Endodermal cell (in vitro differentiated cells): ENCODE measurements at regions not wholly inside any gene's neighbourhood (a gene's known extent, or its start where the extent isn't known, plus 50 kb on each side); places are given as distances from the start of the nearest gene placed in this dataset.

Experiments
- DNase-seq: peaks from one replicate; pipeline ENCODE4 v3.0.0-alpha.2; 2017
- H3K27ac ChIP-seq: 2 replicates; pipeline ENCODE4 v1.5.1; 2013; ENCODE audit warnings: mild to moderate bottlenecking, low read depth, low read length, moderate library complexity
- H3K27me3 ChIP-seq: 2 replicates; pipeline ENCODE4 v1.6.1; 2013; ENCODE audit warnings: mild to moderate bottlenecking, low read length, moderate library complexity; ENCODE audit not compliant: insufficient read depth, control insufficient read depth, poor library complexity, severe bottlenecking
- H3K36me3 ChIP-seq: 2 replicates; pipeline ENCODE4 v1.7.0; 2013; ENCODE audit warnings: mild to moderate bottlenecking, low read length, moderate library complexity; ENCODE audit not compliant: control insufficient read depth, insufficient read depth
- H3K4me1 ChIP-seq: one replicate; pipeline ENCODE4 v1.7.0; 2013; ENCODE audit warnings: low read length; ENCODE audit not compliant: control insufficient read depth, insufficient read depth
- H3K4me3 ChIP-seq: 2 replicates; pipeline ENCODE4 v1.5.1; 2013; ENCODE audit warnings: mild to moderate bottlenecking, low read length, moderate library complexity
- H3K9ac ChIP-seq: 2 replicates; pipeline ENCODE4 v1.6.1; 2013; ENCODE audit warnings: mild to moderate bottlenecking, low read length, moderate library complexity; ENCODE audit not compliant: poor library complexity, severe bottlenecking; ENCODE audit errors: extremely low read depth
- H3K9me3 ChIP-seq: 2 replicates; pipeline ENCODE4 v1.6.1; 2013; ENCODE audit warnings: mild to moderate bottlenecking, low read length, moderate library complexity; ENCODE audit not compliant: control insufficient read depth
- H3K27ac Mint-ChIP-seq: 2 replicates; pipeline ENCODE4 v1.8.0; 2020; ENCODE audit warnings: mixed read lengths
- H3K27me3 Mint-ChIP-seq: 2 replicates; pipeline ENCODE4 v1.8.0; 2021; ENCODE audit warnings: mild to moderate bottlenecking, mixed read lengths; ENCODE audit not compliant: insufficient read depth
- H3K36me3 Mint-ChIP-seq: 2 replicates; pipeline ENCODE4 v1.8.0; 2020; ENCODE audit warnings: low read depth, mixed read lengths
- H3K4me1 Mint-ChIP-seq: 2 replicates; pipeline ENCODE4 v1.8.0; 2020; ENCODE audit warnings: mixed read lengths
- H3K4me3 Mint-ChIP-seq: 2 replicates; pipeline ENCODE4 v1.8.0; 2020; ENCODE audit warnings: mild to moderate bottlenecking, moderate library complexity, mixed read lengths
- H3K9me3 Mint-ChIP-seq: 2 replicates; pipeline ENCODE4 v1.8.0; 2020; ENCODE audit warnings: mild to moderate bottlenecking, mixed read lengths
- WGBS, 2 experiments: methylation state at CpG; one replicate each; pipeline versions ENCODE4 v1.1.5 to v1.1.7; 2013; ENCODE audit warnings: missing lambda C conversion rate in 2 of 2, mixed read lengths in 1 of 2; ENCODE audit not compliant: insufficient coverage in 1 of 2, insufficient read length in 1 of 2; 5-methylcytosine and 5-hydroxymethylcytosine counted together
- TF ChIP-seq, protein P1 (sequence below): fragments of 200-600 bp; sonication (generic); conservative IDR thresholded peaks from 2 replicates; pipeline ENCODE4 v1.5.0; 2021; ENCODE audit warnings: antibody characterized with exemption, mild to moderate bottlenecking

DNA sequence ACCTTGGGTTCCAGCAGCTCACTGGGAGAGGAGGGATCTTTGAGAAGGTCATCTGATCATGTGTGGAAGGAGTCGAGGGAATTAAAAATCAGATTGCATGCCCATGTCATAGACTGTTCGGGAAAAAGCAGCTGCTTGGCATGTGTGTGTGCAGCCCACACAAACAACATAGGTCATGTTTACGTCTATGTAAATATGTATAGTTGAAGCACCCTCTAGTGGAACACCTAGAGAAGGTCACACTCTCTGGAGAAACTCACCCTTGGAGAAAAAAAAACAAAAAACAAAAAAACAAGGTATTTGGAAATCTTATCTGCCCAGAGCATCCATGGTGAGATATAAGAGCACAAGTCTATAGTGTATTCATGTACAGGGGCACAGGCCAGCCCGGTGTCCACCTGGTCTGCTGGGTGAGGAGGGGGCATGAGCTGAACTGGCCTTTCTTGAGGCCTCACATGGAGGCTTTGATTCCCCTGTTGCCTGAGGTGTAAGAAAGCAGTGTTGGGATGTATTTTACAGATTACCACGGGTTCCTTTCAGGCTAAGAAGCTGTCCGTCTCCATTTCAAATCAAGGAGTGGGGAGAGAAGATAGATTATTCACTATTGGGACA is 98.0 kb downstream of the NPY start:
- DNase-seq: no peak
- peaks cover 11% of the 10 kb centered on the region for H3K9me3 ChIP-seq
- H3K27me3 ChIP-seq: no peaks in the 10 kb centered on the region
- H3K27ac ChIP-seq: no peak overlapping the region
- Mint-ChIP-seq H3K27ac (peak overlapping the region; percentile 3), H3K27me3 (peaks cover 1% of the 10 kb centered on the region), H3K9me3 (peaks cover 12% of the 10 kb centered on the region), H3K36me3 (no peaks in the 10 kb centered on the region), H3K4me3 (no peak overlapping the region), H3K4me1 (peaks cover 10% of the 10 kb centered on the region)
- H3K4me1 ChIP-seq: no peaks in the 10 kb centered on the region
- H3K4me3 ChIP-seq: no peak overlapping the region
- 74 to 100% methylated on average over 1 to 6 of the region's 6 CpGs for WGBS, 2 experiments
- no peak overlapping the region for H3K9ac ChIP-seq
- TF ChIP-seq, protein P1, sequence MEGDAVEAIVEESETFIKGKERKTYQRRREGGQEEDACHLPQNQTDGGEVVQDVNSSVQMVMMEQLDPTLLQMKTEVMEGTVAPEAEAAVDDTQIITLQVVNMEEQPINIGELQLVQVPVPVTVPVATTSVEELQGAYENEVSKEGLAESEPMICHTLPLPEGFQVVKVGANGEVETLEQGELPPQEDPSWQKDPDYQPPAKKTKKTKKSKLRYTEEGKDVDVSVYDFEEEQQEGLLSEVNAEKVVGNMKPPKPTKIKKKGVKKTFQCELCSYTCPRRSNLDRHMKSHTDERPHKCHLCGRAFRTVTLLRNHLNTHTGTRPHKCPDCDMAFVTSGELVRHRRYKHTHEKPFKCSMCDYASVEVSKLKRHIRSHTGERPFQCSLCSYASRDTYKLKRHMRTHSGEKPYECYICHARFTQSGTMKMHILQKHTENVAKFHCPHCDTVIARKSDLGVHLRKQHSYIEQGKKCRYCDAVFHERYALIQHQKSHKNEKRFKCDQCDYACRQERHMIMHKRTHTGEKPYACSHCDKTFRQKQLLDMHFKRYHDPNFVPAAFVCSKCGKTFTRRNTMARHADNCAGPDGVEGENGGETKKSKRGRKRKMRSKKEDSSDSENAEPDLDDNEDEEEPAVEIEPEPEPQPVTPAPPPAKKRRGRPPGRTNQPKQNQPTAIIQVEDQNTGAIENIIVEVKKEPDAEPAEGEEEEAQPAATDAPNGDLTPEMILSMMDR: peak; percentile 82
- H3K36me3 ChIP-seq: no peaks in the 10 kb centered on the region

DNA sequence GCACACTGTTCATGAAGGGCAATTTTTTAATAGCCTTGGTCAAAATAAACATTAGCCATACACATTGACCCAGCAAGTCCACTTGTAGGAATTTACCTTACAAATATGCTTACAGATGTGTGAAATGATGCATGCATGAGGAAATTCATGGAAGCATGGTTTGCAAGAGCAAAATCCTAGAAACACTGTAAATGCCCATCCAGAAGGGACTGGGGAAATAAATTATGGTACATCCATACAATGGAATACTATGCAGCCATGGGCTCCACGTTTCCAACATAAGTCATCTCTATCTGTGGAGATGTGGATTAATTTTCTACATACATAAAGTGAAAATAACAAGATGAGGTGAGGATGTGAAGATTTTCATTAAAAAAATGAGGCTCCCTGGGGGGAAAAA is 99.1 kb downstream of the NPY start:
- no peaks in the 10 kb centered on the region for H3K36me3 Mint-ChIP-seq
- TF ChIP-seq, protein P1: no peak

DNA sequence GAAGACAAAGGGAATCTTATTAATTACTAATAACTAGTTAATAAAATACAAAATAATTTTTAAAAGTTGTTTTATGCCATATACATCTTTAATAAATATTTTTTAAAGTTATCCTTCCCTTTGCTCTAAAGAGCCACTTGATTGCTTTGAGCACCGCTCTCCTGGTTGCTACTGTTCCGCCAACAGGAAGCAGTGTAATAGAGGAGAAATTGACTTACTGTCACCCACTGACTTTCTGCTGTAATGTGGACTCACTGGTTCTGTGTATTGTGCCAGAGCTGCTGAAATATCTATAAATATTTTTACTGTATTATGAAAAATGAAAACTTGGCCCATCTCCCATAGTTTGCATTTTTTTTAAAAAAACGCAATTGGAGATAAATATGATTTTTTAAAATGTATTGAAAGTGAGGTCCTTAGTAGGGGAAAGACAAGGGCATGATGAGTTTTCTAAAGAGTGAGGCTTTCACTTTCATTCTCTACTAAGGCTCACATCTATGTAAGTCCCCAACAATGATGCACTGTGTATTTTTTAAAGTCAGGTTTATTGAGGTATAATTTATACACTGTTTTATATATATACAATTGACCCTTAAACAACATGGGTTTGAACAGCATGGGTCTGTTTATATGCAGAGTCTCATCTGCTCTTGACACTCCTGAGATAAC is 100.5 kb downstream of the NPY start:
- Histone ChIP-seq H3K27me3 (no peaks in the 10 kb centered on the region), H3K4me3 (no peak overlapping the region), H3K4me1 (no peaks in the 10 kb centered on the region), H3K9ac (no peak overlapping the region), H3K9me3 (peaks cover 11% of the 10 kb centered on the region), H3K36me3 (no peaks in the 10 kb centered on the region), H3K27ac (no peak overlapping the region)
- TF ChIP-seq, protein P1: no peak
- H3K27me3 Mint-ChIP-seq: peaks cover 3% of the 10 kb centered on the region
- no peak for DNase-seq
- H3K27ac Mint-ChIP-seq: no peak overlapping the region
- WGBS, 2 experiments: 92 to 100% methylated on average over 1 to 3 of the region's 3 CpGs
- peaks cover 10% of the 10 kb centered on the region for H3K4me1 Mint-ChIP-seq
- H3K36me3 Mint-ChIP-seq: no peaks in the 10 kb centered on the region
- peaks cover 12% of the 10 kb centered on the region for H3K9me3 Mint-ChIP-seq
- no peak overlapping the region for H3K4me3 Mint-ChIP-seq

More for the DNA sequence above, 99.1 kb downstream of the NPY start:
- Histone ChIP-seq H3K4me1 (no peaks in the 10 kb centered on the region), H3K4me3 (no peak overlapping the region), H3K27me3 (no peaks in the 10 kb centered on the region), H3K9me3 (peaks cover 11% of the 10 kb centered on the region), H3K36me3 (no peaks in the 10 kb centered on the region), H3K9ac (no peak overlapping the region), H3K27ac (no peak overlapping the region)
- Mint-ChIP-seq H3K27me3 (peaks cover 3% of the 10 kb centered on the region), H3K9me3 (peaks cover 12% of the 10 kb centered on the region), H3K4me3 (no peak overlapping the region), H3K27ac (no peak overlapping the region), H3K4me1 (peaks cover 10% of the 10 kb centered on the region)
- WGBS, 2 experiments: 100% methylated on average over 1 of the region's 1 CpG; no CpG with 5 or more reads in 1 of the 2 experiments
- DNase-seq: no peak
